ENCODE measurements at regions not wholly inside any gene's neighbourhood (a gene's known extent, or its start where the extent isn't known, plus 50 kb on each side); places are given as distances from the start of the nearest gene placed in this dataset.

GRCh38 chr14:62585247-62585646 is 460.0 kb downstream of the KCNH5 start:
- intact Hi-C loops (cut with DNase I), result no loop called here
- H3K4me3 ChIP-seq, result no peak overlapping the region
- H3K4me1 ChIP-seq, result no peaks in the 10 kb centered on the region
- H3K27me3 ChIP-seq, result no peaks in the 10 kb centered on the region
- no peak for DNase-seq (ENCODE audit: extremely low spot score in 2 of 2)
- no peak overlapping the region for H3K27ac ChIP-seq
- no peaks in the 10 kb centered on the region for H3K9me3 ChIP-seq
- H3K36me3 ChIP-seq, result no peaks in the 10 kb centered on the region
- TF ChIP-seq POLR2AphosphoS5 (IDR thresholded peaks at IDR 0.05; ENCODE audit: insufficient read depth in 1 of 2, low read depth in 1 of 2) (no peak), CTCF (IDR thresholded peaks at IDR 0.05) (no peak), POLR2A (IDR thresholded peaks at IDR 0.05) (no peak)

GRCh38 chr14:62592877-62593276 is 452.4 kb downstream of the KCNH5 start:
- H3K27me3 ChIP-seq, result no peaks in the 10 kb centered on the region
- intact Hi-C loops (cut with DNase I), result no loop called here
- no peak overlapping the region for H3K27ac ChIP-seq
- no peaks in the 10 kb centered on the region for H3K9me3 ChIP-seq
- H3K36me3 ChIP-seq, result no peaks in the 10 kb centered on the region
- DNase-seq (ENCODE audit: extremely low spot score in 2 of 2), result no peak
- no peak overlapping the region for H3K4me3 ChIP-seq
- no peak for TF ChIP-seq POLR2A (IDR thresholded peaks at IDR 0.05)
- no peak for TF ChIP-seq POLR2AphosphoS5 (IDR thresholded peaks at IDR 0.05; ENCODE audit: insufficient read depth in 1 of 2, low read depth in 1 of 2)
- no peak for TF ChIP-seq CTCF (IDR thresholded peaks at IDR 0.05)
- H3K4me1 ChIP-seq, result no peaks in the 10 kb centered on the region

- H3K4me3 ChIP-seq, result no peak overlapping the region
- no peaks in the 10 kb centered on the region for H3K27me3 ChIP-seq
- no peak for DNase-seq (ENCODE audit: extremely low spot score in 2 of 2)
- intact Hi-C loops (cut with DNase I), result no loop called here
- H3K4me1 ChIP-seq, result no peaks in the 10 kb centered on the region
- no peaks in the 10 kb centered on the region for H3K9me3 ChIP-seq
- TF ChIP-seq POLR2A (IDR thresholded peaks at IDR 0.05), result no peak
- TF ChIP-seq POLR2AphosphoS5 (IDR thresholded peaks at IDR 0.05; ENCODE audit: insufficient read depth in 1 of 2, low read depth in 1 of 2), result no peak
- TF ChIP-seq CTCF (IDR thresholded peaks at IDR 0.05), result no peak
- no peak overlapping the region for H3K27ac ChIP-seq
- H3K36me3 ChIP-seq, result no peaks in the 10 kb centered on the region
Observed at GRCh38 chr14:62597143-62597542, 448.1 kb downstream of the KCNH5 start.

- no peaks in the 10 kb centered on the region for H3K36me3 ChIP-seq
- no peaks in the 10 kb centered on the region for H3K4me1 ChIP-seq
- H3K9me3 ChIP-seq, result no peaks in the 10 kb centered on the region
- no peak overlapping the region for H3K4me3 ChIP-seq
- no peak overlapping the region for H3K27ac ChIP-seq
- intact Hi-C loops (cut with DNase I), result no loop called here
- no peak for DNase-seq (ENCODE audit: extremely low spot score in 2 of 2)
- no peaks in the 10 kb centered on the region for H3K27me3 ChIP-seq
- no peak for TF ChIP-seq POLR2AphosphoS5 (IDR thresholded peaks at IDR 0.05; ENCODE audit: insufficient read depth in 1 of 2, low read depth in 1 of 2)
- no peak for TF ChIP-seq POLR2A (IDR thresholded peaks at IDR 0.05)
- no peak for TF ChIP-seq CTCF (IDR thresholded peaks at IDR 0.05)
Observed at GRCh38 chr14:62599616-62600385, 445.5 kb downstream of the KCNH5 start.

GRCh38 chr14:62602712-62603111 is 442.5 kb downstream of the KCNH5 start:
- H3K4me1 ChIP-seq, result no peaks in the 10 kb centered on the region
- H3K4me3 ChIP-seq, result no peak overlapping the region
- intact Hi-C loops (cut with DNase I), result no loop called here
- H3K27me3 ChIP-seq, result no peaks in the 10 kb centered on the region
- H3K27ac ChIP-seq, result no peak overlapping the region
- no peaks in the 10 kb centered on the region for H3K36me3 ChIP-seq
- no peak for DNase-seq (ENCODE audit: extremely low spot score in 2 of 2)
- H3K9me3 ChIP-seq, result no peaks in the 10 kb centered on the region
- TF ChIP-seq POLR2A (IDR thresholded peaks at IDR 0.05) (no peak), CTCF (IDR thresholded peaks at IDR 0.05) (no peak), POLR2AphosphoS5 (IDR thresholded peaks at IDR 0.05; ENCODE audit: insufficient read depth in 1 of 2, low read depth in 1 of 2) (no peak)

Data from vagina (tissue), 2 donors.